ENCODE measurements at regions not wholly inside any gene's neighbourhood (a gene's known extent, or its start where the extent isn't known, plus 50 kb on each side); places are given as distances from the start of the nearest gene placed in this dataset.
"Not testable (repeated sequence)": the region's sequence is repeated elsewhere in the genome, so short reads cannot be mapped to it uniquely, and the experiment has no call there.

DNA sequence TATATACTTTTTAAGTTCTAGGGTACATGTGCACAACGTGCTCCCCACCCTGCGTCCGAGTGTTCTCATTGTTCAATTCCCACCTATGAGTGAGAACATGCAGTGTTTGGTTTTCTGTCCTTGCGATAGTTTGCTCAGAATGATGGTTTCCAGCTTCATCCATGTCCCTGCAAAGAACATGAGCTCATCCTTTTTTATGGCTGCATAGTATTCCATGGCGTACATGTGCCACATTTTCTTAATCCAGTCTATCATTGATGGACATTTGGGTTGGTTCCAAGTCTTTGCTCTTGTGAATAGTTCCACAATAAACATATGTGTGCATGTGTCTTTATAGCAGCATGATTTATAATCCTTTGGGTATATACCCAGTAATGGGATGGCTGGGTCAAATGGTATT lies 148.1 kb upstream of the CHST15 start:
- DNase-seq, result not testable (repeated sequence)

DNA sequence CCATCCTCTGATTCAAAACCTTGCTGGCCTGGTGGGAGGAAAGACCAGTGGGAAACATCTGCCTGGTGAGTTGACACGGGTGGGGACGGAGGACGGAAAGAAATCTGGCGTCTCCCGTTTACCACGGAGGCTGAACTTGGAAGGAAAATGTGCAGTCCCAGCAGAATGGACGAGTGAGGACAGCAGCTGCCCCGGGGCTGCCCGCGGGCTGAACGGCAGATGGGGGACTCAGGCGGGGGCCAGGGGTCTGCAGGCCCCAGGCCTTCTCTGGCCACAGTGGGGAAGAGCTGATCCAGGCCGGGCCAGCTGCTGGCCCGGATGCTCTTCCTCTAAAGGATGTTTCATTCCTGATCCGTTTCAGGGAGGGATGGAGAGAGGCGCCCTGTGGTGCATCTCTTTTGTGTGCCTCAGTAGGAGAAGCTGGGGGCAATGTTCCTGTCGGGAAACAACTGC lies 147.5 kb upstream of the CHST15 start:
- DNase-seq, result no peak

DNA sequence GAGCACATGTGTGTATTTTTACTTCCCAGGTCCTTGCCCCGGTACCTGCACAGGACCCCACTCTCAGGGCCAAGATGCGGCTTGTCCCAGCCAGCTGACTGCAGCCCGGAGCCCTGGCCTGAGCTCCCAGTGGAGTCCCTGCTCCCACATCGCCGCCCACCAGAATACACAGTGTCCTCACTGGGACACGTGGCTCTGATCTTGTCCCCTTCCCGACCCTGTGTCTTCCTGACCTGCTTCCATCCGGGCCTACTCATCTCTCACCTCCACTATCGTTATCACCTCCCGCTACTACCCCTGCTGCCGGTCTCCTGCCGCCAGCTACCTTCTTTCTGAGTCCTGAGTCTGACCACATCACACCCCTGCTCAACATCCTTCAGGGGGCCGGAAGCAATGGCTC lies 146.3 kb upstream of the CHST15 start:
- DNase-seq, result no peak

DNA sequence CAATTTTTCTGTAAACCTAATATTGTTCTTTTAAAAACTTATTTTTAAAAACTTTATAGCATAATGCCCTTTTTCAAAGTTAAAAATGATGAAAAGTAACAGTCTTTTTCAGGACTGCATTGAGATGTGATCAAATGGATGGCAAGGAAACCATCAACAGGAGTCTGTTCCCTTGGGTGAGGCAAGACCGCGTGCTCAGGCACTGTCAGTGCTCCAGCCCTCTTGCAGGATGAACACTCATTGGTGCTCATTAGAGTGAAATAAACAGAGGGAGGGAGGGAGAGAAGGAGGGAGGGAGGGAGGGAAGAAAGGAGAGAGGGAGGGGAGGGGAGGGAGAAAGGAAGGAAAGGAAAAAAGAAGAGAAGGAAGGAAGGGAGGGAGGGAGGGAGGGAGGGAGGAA lies 145.7 kb upstream of the CHST15 start:
- DNase-seq, result no peak

DNA sequence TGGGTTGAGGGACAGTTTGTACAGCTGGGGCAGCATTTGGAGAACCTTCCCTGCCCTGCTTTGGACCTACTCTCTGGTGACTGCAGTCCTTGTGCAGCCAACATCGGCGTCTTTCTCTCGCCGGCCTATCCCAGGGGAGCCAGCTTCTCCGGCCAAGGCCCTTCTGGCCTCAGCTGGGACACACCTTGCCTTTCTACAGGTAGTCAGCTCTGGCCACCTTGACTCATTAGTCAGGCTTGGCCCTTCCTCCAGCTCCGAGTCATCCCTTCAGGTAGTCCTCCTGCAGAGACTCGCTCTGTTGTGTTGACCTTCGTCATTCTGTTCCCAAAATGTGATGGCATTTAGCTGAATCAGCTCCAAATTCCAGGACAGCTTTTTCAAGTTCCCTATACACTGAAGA lies 145.0 kb upstream of the CHST15 start:
- no peak for DNase-seq

DNA sequence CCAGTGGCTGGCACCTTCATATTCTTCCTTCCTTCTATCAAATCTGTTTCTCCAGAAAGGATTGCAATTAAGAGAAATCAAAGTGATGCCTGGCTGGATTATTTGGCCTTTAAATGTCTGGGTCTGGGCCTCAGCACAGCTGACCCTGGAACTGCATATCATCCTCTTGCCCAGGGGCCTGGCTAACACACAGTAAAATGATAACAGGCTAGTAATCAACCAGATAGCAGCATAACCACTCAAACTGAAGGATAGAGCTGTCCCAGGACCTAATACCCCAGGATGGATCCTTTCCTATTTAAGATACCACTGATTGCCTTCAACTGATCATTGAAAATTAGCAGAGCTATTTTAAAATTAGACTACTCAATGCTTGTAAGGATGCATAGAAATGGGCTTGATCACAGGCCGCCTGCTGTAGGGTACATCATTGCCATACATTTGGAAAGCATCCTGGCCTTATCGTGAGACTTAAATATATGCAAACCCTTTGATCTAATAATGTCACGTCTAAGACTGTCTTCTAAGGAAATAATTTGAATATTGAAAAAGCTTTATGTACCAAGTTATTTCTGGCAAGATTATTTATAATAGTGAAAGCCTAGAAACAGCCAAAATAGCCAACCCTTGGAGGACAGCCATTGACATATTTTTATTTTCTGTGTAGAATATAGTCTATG lies 144.0 kb upstream of the CHST15 start:
- DNase-seq, result no peak

DNA sequence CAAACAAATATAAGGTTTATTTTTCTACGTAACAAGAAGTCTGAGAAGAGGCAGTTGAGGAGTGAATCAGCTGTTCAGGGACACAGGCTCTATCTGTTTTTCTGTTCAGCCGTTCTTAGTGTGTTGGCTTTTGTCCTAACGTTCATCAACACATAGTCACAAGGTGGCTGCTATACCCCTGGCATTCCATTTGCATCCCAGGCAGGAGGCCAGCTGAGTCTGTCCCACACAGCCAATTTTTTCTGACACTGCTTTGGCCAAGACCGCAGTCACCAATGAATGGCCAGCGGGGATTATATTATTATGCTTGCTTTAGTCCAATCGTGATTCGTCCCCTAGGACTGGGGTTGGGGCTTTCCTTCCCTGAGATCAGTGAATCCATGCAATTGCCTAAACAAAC lies 143.4 kb upstream of the CHST15 start:
- no peak for DNase-seq

DNA sequence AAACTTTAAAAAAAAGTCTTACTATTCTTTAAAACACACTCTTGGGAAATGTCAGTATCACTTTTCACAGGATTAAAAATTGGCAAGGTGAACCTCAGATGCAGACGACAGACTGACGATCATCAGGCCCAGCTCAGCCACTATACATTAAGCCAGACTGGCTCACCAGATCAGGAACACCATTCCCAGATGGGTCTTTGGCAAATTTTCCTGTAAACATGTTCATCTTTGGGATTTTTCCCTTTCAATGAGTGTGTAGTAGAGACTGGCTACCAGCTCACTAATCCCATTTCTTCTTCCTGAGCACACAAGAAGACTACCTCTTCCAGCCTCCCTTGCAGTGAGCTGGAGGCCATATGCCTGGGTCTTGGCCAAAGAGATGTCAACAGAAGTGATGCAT lies 142.7 kb upstream of the CHST15 start:
- no peak for DNase-seq

DNA sequence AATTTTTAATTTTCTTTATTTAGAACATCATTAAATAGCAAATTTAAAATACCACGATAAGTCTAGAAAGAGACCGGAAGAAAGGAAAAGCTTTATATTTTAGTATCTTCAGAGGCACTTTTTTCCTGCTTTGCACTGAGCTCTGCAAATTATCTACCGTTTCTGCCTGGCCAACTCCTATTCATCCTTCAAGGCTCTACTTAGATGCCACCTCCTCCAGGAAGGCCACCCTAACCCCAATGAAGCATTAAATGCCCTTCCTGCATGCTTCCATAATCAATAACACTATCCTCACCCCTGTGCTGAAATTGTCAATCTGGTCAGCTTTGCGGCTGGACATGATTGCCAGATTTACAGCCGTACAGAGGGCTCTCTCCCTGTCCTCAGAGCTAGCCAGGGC lies 141.8 kb upstream of the CHST15 start:
- DNase-seq, result no peak

DNA sequence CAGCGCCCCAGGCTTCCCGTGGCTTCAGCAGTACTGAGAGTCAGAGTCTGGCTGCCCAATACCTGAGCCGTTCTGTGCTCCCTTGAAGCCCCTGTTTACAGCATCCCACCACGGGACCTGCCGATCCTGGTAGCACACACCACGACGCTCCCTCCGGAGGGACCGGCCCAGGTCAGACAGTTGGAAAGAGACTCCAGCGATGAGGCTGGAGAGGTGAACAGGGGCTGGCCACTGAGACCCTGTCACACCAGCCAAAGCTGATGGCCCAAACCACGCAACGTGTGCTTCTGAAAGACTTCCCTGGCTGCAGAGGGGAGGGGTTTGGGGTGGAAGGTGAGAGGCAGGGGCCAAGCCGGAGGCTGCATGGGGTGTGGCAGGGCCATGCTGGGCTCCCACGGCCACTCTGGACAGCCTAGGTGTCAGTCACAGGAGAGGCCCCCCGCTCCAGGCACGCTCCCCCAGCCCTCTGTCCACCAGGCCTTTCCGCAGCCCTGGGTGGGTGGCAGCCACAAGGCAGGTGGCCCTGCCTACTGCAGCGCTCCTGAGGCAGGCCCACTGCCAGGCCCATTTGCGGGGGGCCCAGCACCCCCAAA lies 140.2 kb upstream of the CHST15 start:
- DNase-seq, result no peak

DNA sequence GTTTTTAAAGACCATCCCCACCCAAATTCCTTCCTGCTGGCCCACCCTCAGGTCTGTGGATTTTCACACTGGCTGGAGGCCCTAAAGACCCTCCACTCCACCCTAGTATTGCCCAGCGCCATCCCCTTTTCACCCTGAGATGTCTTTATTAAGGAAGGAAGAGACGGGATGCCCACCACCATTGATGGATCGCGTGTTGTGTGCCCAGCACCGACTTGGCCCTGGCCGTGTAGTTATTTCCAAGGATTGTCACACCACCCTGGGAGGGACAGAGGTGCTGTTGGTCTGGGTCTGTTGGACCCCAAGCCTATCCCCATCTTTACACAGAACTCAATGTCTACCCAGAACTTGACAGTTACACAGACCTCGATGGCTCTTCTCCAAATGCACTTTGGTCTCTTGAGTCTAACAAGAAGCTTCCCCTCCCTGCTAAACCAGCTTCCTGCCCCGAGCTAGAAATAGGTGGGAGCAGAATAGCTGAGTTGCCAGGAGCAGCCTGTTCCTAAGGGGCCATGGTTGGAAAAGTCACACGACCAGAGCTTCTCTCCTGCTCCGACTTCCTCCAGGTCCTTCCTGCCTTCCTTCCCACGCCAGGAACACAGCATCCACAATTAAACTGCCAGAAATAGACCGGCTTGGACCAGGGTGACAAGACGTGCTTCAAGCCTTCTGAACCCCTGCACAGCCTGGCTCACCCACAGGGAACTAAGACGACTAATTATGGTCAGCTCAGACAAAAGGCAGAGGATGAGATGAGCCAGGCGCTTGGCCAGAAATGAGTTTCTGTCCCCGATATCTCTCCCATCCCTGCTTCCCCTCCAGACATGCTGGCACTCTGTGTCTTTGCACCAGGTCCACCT lies 139.5 kb upstream of the CHST15 start:
- no peak for DNase-seq

DNA sequence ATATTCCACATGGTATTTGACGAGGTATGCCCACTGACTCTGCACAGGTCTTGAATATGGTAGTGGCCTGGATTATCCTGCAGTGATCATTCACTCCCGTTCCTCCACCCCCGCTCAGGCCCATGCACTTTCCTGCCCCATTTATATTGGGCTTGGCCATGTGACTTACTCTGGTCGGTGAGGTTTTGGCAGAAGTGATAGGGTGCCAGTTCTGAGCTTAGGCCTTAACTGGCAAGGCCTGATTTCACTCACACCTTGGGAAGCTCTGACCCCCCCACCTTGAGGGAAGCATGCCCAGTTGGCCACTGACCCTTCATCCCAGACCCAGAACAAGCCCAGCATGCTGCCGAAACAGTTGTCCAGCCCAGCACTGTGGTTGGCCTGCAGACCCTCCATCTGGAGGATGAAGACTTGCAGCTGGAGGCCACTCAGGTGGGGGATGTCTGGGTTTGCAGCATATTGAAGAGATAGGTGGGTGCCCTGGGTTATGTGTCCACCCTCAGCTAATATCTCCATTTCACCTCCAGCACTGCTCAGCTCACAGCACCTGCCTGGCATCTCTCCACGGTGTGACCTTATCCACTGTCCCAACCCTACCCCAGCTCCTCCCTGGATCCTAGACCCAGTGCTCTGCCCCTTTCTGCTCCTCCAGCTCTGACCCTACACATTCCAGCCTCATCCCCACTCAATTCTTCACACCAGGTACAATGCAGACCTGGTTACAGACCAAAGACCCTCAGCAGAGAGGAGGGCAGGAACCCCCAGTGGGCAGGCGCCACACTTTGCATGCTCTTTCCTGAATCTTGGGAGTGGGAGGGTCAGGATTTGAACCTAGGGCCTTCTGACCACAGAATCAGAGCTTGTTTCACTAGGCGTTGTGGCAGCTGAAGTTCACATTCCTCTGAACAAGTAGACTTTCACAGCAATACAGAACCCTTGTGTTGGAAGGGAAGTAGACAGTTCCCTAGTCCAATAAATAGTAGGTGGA lies 138.1 kb upstream of the CHST15 start:
- DNase-seq, result no peak

DNA sequence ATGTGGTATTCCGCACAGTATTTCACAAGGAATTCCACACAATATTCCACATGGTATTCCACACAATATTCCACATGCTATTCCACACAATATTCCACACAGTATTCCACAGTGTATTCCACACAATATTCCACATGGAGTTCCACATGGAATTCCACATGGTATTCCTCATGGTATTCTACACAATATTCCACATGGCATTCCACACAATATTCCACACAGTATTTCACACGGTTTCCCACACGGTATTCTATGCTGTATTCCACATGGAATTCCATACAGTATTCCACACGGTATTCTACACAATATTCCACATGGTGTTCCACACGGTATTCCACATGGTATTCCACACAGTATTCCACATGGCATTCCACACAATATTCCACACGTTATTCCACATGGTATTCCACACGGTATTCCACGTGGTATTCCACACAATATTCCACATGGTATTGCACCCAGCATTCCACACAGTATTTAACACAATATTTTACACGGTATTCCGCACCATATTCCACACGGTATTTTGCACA lies 137.3 kb upstream of the CHST15 start:
- DNase-seq, result no peak

DNA sequence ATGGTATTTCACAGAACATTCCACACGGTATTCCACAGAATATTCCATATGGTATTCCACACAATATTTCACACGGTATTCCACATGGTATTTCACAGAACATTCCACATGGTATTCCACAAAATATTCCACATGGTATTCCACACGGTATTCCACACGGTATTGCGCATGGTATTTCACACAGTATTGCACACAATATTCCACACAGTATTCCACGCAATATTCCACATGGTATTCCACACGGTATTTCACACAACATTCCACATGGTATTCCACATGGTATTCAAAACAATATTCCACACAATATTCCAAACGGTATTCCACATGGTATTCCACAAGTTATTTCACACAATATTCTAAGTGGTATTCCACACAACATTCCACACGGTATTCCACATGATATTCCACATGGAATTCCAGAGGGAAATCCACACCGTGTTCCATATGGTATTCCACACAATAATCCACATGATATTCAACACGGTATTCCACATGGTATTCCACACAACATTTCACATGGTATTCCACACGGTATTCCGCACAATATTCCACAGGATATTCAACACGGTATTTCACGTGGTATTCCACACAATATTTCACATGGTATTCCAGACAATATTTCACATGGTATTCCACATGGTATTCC lies 136.7 kb upstream of the CHST15 start:
- DNase-seq, result no peak

DNA sequence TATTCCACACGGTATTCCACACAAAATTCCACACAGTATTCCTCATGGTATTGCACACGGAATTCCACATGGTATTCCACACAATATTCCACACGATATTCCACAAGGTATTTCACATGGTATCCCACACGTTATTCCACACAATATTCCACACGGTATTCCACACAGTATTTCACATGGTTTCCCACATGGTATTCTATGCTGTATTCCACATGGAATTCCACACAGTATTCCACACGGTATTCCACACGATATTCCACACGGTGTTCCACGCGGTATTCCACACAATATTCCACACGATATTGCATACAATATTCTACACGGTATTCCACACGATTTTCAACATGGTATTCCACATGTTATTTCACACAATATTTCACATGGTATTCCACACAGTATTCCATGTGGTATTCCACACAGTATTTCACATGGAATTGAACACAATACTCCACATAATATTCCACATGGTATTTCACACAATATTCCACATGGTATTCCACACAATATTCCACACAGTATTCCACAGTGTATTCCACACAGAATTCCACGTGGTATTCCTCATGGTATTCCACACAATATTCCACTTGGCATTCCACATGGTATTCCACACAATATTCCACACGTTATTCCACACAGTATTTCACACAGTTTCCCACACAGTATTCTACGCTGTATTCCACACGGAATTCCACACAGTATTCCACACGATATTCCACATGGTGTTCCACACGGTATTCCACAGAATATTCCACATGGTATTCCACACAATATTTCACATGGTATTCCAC lies 136.0 kb upstream of the CHST15 start:
- no peak for DNase-seq

DNA sequence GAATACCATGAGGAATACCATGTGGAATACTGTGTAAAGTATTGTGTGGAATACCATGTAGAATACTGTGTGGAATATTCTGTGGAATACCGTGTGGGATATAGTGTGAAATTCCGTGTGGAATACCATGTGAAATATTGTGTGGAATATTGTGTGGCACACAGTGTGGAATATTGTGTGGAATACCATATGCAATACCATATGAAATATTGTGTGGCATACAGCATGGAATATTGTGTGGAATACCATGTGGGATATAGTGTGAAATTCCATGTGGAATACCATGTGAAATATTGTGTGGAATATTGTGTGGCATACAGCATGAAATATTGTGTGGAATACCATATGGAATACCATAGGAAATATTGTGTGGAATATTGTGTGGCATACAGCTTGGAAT lies 135.1 kb upstream of the CHST15 start:
- no peak for DNase-seq

DNA sequence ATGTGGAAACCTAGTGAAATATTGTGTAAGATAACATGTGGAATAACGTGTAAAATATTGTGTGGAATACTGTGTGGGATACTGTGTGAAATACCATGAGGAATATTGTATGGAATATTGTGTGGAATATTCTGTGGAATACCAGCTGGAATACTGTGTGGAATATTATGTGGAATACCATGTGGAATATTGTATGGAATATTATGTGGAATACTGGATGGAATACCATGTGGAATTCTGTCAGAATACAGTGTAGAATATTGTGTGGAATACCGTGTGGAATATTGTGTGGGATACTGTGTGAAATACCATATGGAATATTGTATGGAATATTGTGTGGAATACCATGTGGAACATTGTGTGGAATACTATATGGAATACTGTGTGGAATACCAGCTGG lies 134.6 kb upstream of the CHST15 start:
- DNase-seq, result no peak

DNA sequence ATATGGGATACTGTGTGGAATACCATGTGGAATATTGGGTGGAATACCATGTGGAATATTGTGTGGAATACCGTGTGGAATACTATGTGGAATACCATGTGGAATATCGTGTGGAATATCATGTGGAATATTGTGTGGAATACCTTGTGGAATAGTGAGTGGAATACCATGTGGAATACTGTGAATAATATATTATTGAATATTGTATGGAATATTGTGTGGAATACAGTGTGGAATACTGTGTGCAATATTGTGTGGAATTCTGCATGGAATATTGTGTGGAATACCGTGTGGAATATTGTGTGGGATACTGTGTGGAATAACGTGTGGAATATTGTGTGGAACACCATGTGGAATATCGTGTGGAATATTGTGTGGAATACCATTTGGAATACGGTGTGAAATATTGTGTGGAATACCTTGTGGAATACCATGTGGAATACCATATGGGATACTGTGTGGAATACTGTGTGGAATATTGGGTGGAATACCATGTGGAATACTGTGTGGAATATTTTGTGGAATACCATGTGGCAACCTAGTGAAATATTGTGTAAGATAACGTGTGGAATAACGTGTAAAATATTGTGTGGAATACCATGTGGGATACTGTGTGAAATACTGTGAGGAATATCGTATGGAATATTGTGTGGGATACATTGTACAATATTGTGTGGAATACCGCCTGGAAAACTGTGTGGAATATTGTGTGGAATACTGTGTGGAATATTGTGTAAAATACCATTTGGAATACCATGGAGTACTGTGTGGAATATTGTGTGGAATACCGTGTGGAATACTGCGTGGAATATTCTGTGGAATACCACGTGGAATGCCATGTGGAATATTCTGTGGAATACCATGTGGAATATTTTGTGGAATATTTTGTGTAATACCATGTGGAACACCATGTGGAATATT lies 133.9 kb upstream of the CHST15 start:
- DNase-seq, result no peak

DNA sequence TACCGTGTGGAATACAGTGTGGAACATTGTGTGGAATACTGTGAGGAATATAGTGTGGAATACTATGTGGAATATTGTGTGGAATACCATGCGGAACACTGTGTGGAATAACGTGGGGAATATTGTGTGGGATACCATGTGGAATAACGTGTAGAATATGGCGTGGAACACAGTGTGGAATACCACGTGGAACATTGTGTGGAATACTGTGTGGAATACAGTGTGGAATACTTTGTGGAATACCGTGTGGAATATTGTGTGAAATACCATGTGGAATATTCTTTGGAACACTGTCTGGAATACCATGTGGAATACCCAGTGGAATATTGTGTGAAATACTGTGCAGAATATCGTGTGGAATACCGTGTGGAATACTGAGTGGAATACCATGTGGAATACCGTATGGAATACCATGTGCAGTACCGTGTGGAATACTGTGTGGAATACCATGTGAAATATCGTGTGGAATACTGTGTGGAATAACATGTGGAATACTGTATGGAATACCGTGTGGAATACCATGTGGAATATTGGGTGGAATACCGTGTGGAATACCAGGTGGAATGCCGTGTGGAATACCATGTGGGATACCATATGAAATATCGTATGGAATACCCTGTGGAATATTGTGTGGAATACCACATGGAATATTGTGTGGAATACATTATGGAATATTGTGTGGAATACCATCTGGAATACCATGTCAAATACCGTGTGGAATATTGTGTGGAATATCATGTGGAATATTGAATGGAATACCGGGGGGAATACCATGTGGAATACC lies 133.1 kb upstream of the CHST15 start:
- no peak for DNase-seq
